Activated CD8-positive, alpha-beta T cell treated with anti-CD3 and anti-CD28 coated beads for 36 hours (primary cell): ENCODE measurements at regions not wholly inside any gene's neighbourhood (a gene's known extent, or its start where the extent isn't known, plus 50 kb on each side); places are given as distances from the start of the nearest gene placed in this dataset.

Source experiments
- ATAC-seq: fragments of 200-7000 bp; cut with Tn5 transposase; one replicate; pipeline ENCODE4 v1.10.0; 2021; ENCODE audit warnings: mild to moderate bottlenecking, moderate library complexity
- CTCF ChIA-PET: fragments of 350-600 bp; sonication (Branson Sonifier 250); formaldehyde crosslinking; loops from one replicate; lab custom pipeline; 2021; ENCODE audit warnings: antibody characterized with exemption; lab: Charles Lee
- POLR2A ChIA-PET: fragments of 350-600 bp; sonication (Branson Sonifier 250); formaldehyde crosslinking; loops from one replicate; lab custom pipeline; 2021; ENCODE audit warnings: antibody characterized with exemption; lab: Charles Lee
- DNase-seq: peaks from one replicate; pipeline ENCODE4 v3.0.0-alpha.2; 2020
- H3K27ac Mint-ChIP-seq: one replicate; pipeline ENCODE4 v1.8.0; 2021; ENCODE audit warnings: mild to moderate bottlenecking, mixed read lengths
- H3K27me3 Mint-ChIP-seq: one replicate; pipeline ENCODE4 v1.8.0; 2021; ENCODE audit warnings: mixed read lengths
- H3K36me3 Mint-ChIP-seq: one replicate; pipeline ENCODE4 v1.8.0; 2021; ENCODE audit warnings: low read depth, mixed read lengths
- H3K4me1 Mint-ChIP-seq: one replicate; pipeline ENCODE4 v1.8.0; 2021; ENCODE audit warnings: low read depth, mixed read lengths
- H3K4me3 Mint-ChIP-seq: one replicate; pipeline ENCODE4 v1.8.0; 2021; ENCODE audit warnings: mild to moderate bottlenecking, moderate library complexity, mixed read lengths
- H3K9me3 Mint-ChIP-seq: one replicate; pipeline ENCODE4 v1.8.0; 2021; ENCODE audit warnings: mixed read lengths
- intact Hi-C: fragments of 100-400 bp; cut with micrococcal nuclease; formaldehyde crosslinking; loops from one replicate; pipeline ENCODE4 v1.10.0; 2022
- TF ChIP-seq, protein P1 (sequence below): fragments of 200-600 bp; IDR thresholded peaks from one replicate; pipeline ENCODE4 v1.8.0; 2022; ENCODE audit warnings: antibody characterized with exemption, mild to moderate bottlenecking

- Mint-ChIP-seq H3K4me1 (no peaks in the 10 kb centered on the region), H3K27me3 (peaks cover 6% of the 10 kb centered on the region), H3K36me3 (no peaks in the 10 kb centered on the region), H3K27ac (no peak overlapping the region), H3K9me3 (no peaks in the 10 kb centered on the region), H3K4me3 (no peak overlapping the region)
- ChIA-PET CTCF (no interaction called here), POLR2A (no interaction called here)
- intact Hi-C loops = no loop called here
- no peak for DNase-seq
- ATAC-seq = no peak
- TF ChIP-seq, protein P1, sequence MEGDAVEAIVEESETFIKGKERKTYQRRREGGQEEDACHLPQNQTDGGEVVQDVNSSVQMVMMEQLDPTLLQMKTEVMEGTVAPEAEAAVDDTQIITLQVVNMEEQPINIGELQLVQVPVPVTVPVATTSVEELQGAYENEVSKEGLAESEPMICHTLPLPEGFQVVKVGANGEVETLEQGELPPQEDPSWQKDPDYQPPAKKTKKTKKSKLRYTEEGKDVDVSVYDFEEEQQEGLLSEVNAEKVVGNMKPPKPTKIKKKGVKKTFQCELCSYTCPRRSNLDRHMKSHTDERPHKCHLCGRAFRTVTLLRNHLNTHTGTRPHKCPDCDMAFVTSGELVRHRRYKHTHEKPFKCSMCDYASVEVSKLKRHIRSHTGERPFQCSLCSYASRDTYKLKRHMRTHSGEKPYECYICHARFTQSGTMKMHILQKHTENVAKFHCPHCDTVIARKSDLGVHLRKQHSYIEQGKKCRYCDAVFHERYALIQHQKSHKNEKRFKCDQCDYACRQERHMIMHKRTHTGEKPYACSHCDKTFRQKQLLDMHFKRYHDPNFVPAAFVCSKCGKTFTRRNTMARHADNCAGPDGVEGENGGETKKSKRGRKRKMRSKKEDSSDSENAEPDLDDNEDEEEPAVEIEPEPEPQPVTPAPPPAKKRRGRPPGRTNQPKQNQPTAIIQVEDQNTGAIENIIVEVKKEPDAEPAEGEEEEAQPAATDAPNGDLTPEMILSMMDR = no peak
Measured at GRCh38 chr6:163835439-163836171, 421.1 kb downstream of the QKI start.

GRCh38 chr6:163834226-163834970 is 419.9 kb downstream of the QKI start:
- CTCF ChIA-PET = no interaction called here
- Mint-ChIP-seq H3K27ac (no peak overlapping the region), H3K36me3 (no peaks in the 10 kb centered on the region), H3K4me3 (no peak overlapping the region), H3K4me1 (no peaks in the 10 kb centered on the region), H3K27me3 (peaks cover 6% of the 10 kb centered on the region), H3K9me3 (no peaks in the 10 kb centered on the region)
- intact Hi-C loops = no loop called here
- POLR2A ChIA-PET = no interaction called here
- TF ChIP-seq, protein P1 = no peak
- DNase-seq (no peak), ATAC-seq (no peak)

GRCh38 chr6:163831736-163832135 is 417.2 kb downstream of the QKI start:
- intact Hi-C loops = no loop called here
- Mint-ChIP-seq H3K36me3 (no peaks in the 10 kb centered on the region), H3K9me3 (no peaks in the 10 kb centered on the region), H3K27ac (no peak overlapping the region), H3K4me3 (no peak overlapping the region), H3K4me1 (no peaks in the 10 kb centered on the region), H3K27me3 (peaks cover 3% of the 10 kb centered on the region)
- TF ChIP-seq, protein P1 = no peak
- CTCF ChIA-PET = no interaction called here
- no peak for ATAC-seq
- POLR2A ChIA-PET = no interaction called here
- no peak for DNase-seq

- ATAC-seq = no peak
- ChIA-PET CTCF (no interaction called here), POLR2A (no interaction called here)
- TF ChIP-seq, protein P1 = no peak
- Mint-ChIP-seq H3K4me1 (no peaks in the 10 kb centered on the region), H3K27me3 (peaks cover 3% of the 10 kb centered on the region), H3K9me3 (no peaks in the 10 kb centered on the region), H3K4me3 (no peak overlapping the region), H3K36me3 (no peaks in the 10 kb centered on the region), H3K27ac (no peak overlapping the region)
- intact Hi-C loops = no loop called here
- DNase-seq = no peak
Measured at GRCh38 chr6:163830641-163831040, 416.1 kb downstream of the QKI start.
